ENCODE measurements at regions not wholly inside any gene's neighbourhood (a gene's known extent, or its start where the extent isn't known, plus 50 kb on each side); places are given as distances from the start of the nearest gene placed in this dataset.
"Not testable (repeated sequence)": the region's sequence is repeated elsewhere in the genome, so short reads cannot be mapped to it uniquely, and the experiment has no call there.

GRCh38 chr1:67902546-67903223 is 69.4 kb upstream of the GNG12 start:
- H3K9ac ChIP-seq (ENCODE audit: low read depth in 1 of 2, low read length in 2 of 2); H3K4me3 ChIP-seq (ENCODE audit: low read depth in 1 of 3, low read length in 3 of 3); H3K4me1 ChIP-seq (ENCODE audit: control insufficient read depth in 4 of 4, insufficient read depth in 4 of 4, low read length in 3 of 4); H3K27me3 ChIP-seq (ENCODE audit: control insufficient read depth in 4 of 4, insufficient read depth in 4 of 4, low read length in 3 of 4); H3K9me3 ChIP-seq (ENCODE audit: control insufficient read depth in 4 of 4, low read length in 3 of 4); H3K27ac ChIP-seq (ENCODE audit: low read depth in 1 of 2, low read length in 2 of 2); DNase-seq (ENCODE audit: low spot score); H3K36me3 ChIP-seq (ENCODE audit: control insufficient read depth in 4 of 4, insufficient read depth in 3 of 4, low read depth in 1 of 4, low read length in 3 of 4): not testable (repeated sequence)
- WGBS: 83% methylated on average over 6 of the region's 6 CpGs

DNA sequence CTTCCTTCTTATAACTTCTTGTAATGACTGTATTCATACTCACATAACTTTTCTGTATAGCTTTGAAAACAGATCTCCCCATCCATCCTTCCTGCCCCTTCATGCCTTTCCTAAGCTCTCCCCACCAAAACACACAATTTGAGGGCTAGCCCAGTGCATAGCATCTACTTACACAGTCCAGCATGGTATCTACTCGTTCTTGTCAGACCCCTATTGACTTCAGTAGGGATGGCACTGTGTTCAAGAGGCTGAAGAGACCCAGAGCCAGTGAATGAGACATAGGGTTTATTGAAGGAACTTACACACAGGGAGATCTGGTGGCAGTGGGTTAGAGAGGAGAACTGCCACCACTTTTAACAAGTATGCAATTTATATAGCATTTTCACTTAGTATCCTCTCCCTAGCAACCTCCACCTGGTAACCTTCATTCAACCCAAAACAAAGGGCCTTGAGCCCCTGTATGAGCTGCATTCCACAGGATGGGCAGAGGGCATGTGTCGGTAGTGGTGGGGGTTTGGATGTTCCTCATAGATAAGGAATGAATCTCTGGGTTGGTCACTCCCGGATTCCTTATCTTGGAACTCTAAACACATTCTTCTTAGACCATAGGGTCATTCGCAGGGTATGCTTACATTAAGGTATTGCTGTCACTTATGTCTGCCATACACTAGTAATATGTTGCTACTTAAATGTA is 64.9 kb upstream of the GNG12 start:
- no peak for DNase-seq (ENCODE audit: low spot score)
- no peak overlapping the region for H3K4me3 ChIP-seq (ENCODE audit: low read depth in 1 of 3, low read length in 3 of 3)
- H3K27ac ChIP-seq (ENCODE audit: low read depth in 1 of 2, low read length in 2 of 2): no peak overlapping the region
- no peaks in the 10 kb centered on the region for H3K9me3 ChIP-seq (ENCODE audit: control insufficient read depth in 4 of 4, low read length in 3 of 4)
- no peaks in the 10 kb centered on the region for H3K27me3 ChIP-seq (ENCODE audit: control insufficient read depth in 4 of 4, insufficient read depth in 4 of 4, low read length in 3 of 4)
- peaks cover 0 to 4% (median 0%) of the 10 kb centered on the region in 4 donors for H3K4me1 ChIP-seq (ENCODE audit: control insufficient read depth in 4 of 4, insufficient read depth in 4 of 4, low read length in 3 of 4)
- no peak overlapping the region for H3K9ac ChIP-seq (ENCODE audit: low read depth in 1 of 2, low read length in 2 of 2)
- no peaks in the 10 kb centered on the region for H3K36me3 ChIP-seq (ENCODE audit: control insufficient read depth in 4 of 4, insufficient read depth in 3 of 4, low read depth in 1 of 4, low read length in 3 of 4)
- whole genome bisulfite sequencing: 87% methylated on average over 4 of the region's 4 CpGs
- TF ChIP-seq NR2F2 (IDR thresholded peaks at IDR 0.05): no peak
- TF ChIP-seq TAF1 (conservative IDR thresholded peaks at IDR 0.05): no peak
- no peak for TF ChIP-seq JUND (IDR thresholded peaks at IDR 0.05)
- no peak for TF ChIP-seq YY1 (IDR thresholded peaks at IDR 0.05)
- no peak for TF ChIP-seq CTCF (IDR thresholded peaks at IDR 0.05; ENCODE audit: low read depth, low read length, missing input control)
- TF ChIP-seq GABPA (IDR thresholded peaks at IDR 0.05 in 1 of 2, conservative IDR thresholded peaks at IDR 0.05 in 1 of 2): no peak
- no peak for TF ChIP-seq SP1 (IDR thresholded peaks at IDR 0.05)
- TF ChIP-seq, protein P1, sequence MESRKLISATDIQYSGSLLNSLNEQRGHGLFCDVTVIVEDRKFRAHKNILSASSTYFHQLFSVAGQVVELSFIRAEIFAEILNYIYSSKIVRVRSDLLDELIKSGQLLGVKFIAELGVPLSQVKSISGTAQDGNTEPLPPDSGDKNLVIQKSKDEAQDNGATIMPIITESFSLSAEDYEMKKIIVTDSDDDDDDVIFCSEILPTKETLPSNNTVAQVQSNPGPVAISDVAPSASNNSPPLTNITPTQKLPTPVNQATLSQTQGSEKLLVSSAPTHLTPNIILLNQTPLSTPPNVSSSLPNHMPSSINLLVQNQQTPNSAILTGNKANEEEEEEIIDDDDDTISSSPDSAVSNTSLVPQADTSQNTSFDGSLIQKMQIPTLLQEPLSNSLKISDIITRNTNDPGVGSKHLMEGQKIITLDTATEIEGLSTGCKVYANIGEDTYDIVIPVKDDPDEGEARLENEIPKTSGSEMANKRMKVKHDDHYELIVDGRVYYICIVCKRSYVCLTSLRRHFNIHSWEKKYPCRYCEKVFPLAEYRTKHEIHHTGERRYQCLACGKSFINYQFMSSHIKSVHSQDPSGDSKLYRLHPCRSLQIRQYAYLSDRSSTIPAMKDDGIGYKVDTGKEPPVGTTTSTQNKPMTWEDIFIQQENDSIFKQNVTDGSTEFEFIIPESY (IDR thresholded peaks at IDR 0.05): no peak
- TF ChIP-seq FOXA1 (IDR thresholded peaks at IDR 0.05): no peak
- no peak for TF ChIP-seq REST (IDR thresholded peaks at IDR 0.05)
- TF ChIP-seq MAX (IDR thresholded peaks at IDR 0.05): no peak
- no peak for TF ChIP-seq EGR1 (IDR thresholded peaks at IDR 0.05; ENCODE audit: low read depth in 2 of 2)
- no peak for TF ChIP-seq FOXA2 (IDR thresholded peaks at IDR 0.05)
- TF ChIP-seq HNF4G (IDR thresholded peaks at IDR 0.05): no peak
- no peak for TF ChIP-seq RAD21 (IDR thresholded peaks at IDR 0.05)
- no peak for TF ChIP-seq RXRA (IDR thresholded peaks at IDR 0.05)
- no peak for TF ChIP-seq ATF3 (IDR thresholded peaks at IDR 0.05)
- TF ChIP-seq HNF4A (conservative IDR thresholded peaks at IDR 0.05): no peak

All from liver (tissue), 8 donors.